Progenitor cell of endocrine pancreas (in vitro differentiated cells): ENCODE measurements at regions not wholly inside any gene's neighbourhood (a gene's known extent, or its start where the extent isn't known, plus 50 kb on each side); places are given as distances from the start of the nearest gene placed in this dataset.

Experiments used
- DNase-seq: peaks from one replicate; pipeline ENCODE4 v3.0.0; 2021; ENCODE audit warnings: low spot score; ENCODE audit not compliant: unreplicated experiment
- H3K27ac Mint-ChIP-seq: 2 replicates; pipeline ENCODE4 v1.8.0; 2021; ENCODE audit warnings: mild to moderate bottlenecking, moderate library complexity, mixed read lengths
- H3K27me3 Mint-ChIP-seq: 2 replicates; pipeline ENCODE4 v1.8.0; 2021; ENCODE audit warnings: mixed read lengths
- H3K36me3 Mint-ChIP-seq: 2 replicates; pipeline ENCODE4 v1.8.0; 2022; ENCODE audit warnings: mixed read lengths; ENCODE audit not compliant: insufficient read depth
- H3K4me1 Mint-ChIP-seq: 2 replicates; pipeline ENCODE4 v1.8.0; 2021; ENCODE audit warnings: low read depth, mixed read lengths
- H3K4me3 Mint-ChIP-seq: 2 replicates; pipeline ENCODE4 v1.8.0; 2021; ENCODE audit warnings: low read depth, mild to moderate bottlenecking, moderate library complexity, mixed read lengths
- H3K9me3 Mint-ChIP-seq: 2 replicates; pipeline ENCODE4 v1.8.0; 2021; ENCODE audit warnings: low read depth, mixed read lengths
- TF ChIP-seq, protein P1 (sequence below): fragments of 200-600 bp; sonication (generic); IDR thresholded peaks from one replicate; pipeline ENCODE4 v1.5.0; 2021; ENCODE audit warnings: antibody characterized with exemption, mild to moderate bottlenecking; ENCODE audit not compliant: unreplicated experiment

DNA sequence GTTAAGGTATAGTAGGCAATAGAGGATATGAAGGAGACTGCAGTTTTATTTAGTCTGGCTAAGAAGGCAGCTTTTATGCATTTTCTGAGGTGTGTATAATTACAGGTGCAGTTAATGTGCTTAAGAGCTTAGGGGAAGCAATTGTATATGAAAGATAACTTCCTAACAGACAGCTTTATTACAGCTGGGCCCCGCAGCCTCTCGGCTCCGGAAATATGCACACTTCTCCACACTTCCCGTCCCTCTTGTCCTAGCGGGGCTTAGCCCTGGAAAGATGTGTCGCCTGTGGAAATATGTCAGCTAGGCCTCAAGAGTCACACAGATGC, 178.4 kb upstream of the ARID1B start:
- no peak overlapping the region for H3K27ac Mint-ChIP-seq
- peaks cover 25% of the 10 kb centered on the region for H3K27me3 Mint-ChIP-seq
- no peak for DNase-seq
- no peaks in the 10 kb centered on the region for H3K36me3 Mint-ChIP-seq
- peaks cover 1% of the 10 kb centered on the region for H3K4me1 Mint-ChIP-seq
- H3K4me3 Mint-ChIP-seq = no peak overlapping the region
- H3K9me3 Mint-ChIP-seq = no peaks in the 10 kb centered on the region
- TF ChIP-seq, protein P1, sequence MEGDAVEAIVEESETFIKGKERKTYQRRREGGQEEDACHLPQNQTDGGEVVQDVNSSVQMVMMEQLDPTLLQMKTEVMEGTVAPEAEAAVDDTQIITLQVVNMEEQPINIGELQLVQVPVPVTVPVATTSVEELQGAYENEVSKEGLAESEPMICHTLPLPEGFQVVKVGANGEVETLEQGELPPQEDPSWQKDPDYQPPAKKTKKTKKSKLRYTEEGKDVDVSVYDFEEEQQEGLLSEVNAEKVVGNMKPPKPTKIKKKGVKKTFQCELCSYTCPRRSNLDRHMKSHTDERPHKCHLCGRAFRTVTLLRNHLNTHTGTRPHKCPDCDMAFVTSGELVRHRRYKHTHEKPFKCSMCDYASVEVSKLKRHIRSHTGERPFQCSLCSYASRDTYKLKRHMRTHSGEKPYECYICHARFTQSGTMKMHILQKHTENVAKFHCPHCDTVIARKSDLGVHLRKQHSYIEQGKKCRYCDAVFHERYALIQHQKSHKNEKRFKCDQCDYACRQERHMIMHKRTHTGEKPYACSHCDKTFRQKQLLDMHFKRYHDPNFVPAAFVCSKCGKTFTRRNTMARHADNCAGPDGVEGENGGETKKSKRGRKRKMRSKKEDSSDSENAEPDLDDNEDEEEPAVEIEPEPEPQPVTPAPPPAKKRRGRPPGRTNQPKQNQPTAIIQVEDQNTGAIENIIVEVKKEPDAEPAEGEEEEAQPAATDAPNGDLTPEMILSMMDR = no peak

DNA sequence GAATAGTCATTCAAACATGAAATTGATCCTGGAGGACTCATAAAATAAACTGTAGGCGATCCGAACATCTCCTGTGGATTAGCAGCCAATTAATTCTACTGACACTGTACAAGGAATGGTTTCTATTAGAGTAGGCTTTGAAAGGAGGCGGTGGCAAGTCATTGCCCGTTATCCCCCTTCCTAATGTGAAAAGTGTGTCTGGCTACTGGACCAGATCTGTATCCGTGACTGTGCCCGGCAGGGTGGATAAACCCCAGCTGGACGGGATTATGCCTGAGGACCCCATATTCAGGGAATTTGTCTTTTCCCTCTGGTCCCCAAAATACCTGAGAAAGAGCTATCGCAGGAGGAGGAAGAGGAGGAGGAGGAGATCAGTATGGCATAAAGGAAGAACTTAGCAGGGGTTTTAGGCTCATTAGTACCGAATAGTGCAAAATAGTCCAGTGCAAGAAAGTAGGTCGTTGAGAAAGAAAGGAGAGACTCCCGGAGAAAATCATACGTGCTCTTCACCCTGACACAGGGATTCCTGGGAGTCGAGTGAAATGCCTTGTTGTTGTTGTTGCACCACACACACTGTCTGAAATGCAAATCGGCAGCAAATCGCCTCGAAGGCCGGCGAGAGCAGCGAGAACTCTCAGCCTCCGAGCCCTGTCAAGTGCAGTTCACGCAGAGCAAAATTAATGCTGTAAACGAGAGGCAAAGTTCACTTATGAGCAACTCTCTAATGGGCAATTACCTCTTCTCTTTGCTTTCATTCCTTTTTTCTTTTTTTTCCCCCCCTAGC, 178.9 kb upstream of the ARID1B start:
- DNase-seq = no peak

DNA sequence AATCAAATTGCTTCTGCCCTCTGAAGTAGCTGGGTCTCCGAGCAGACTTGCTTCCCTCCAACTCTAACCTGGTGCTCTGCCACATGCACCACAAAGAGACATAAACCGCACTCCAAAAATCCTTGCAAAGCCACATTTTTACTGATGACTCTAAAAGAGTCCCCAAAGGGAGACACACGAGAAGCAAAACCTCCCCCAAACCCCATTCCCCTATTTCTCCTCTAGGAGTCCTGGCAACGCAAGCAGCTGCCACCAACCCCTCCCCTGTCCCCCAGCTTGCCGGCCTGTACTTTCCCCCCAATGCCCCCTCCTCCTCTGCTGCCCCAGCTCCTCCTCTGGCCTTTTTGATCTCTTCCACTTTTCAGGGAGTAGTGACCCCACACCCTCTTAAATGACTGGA, 180.1 kb upstream of the ARID1B start:
- no peak for DNase-seq
- no peak overlapping the region for H3K4me3 Mint-ChIP-seq
- TF ChIP-seq, protein P1 = no peak
- peaks cover 1% of the 10 kb centered on the region for H3K4me1 Mint-ChIP-seq
- peaks cover 25% of the 10 kb centered on the region for H3K27me3 Mint-ChIP-seq
- H3K36me3 Mint-ChIP-seq = no peaks in the 10 kb centered on the region
- no peak overlapping the region for H3K27ac Mint-ChIP-seq
- no peaks in the 10 kb centered on the region for H3K9me3 Mint-ChIP-seq

More for the DNA sequence above, 178.9 kb upstream of the ARID1B start:
- H3K27me3 Mint-ChIP-seq = peaks cover 25% of the 10 kb centered on the region
- H3K36me3 Mint-ChIP-seq = no peaks in the 10 kb centered on the region
- H3K4me3 Mint-ChIP-seq = no peak overlapping the region
- H3K4me1 Mint-ChIP-seq = peaks cover 1% of the 10 kb centered on the region
- H3K27ac Mint-ChIP-seq = no peak overlapping the region
- H3K9me3 Mint-ChIP-seq = no peaks in the 10 kb centered on the region
- TF ChIP-seq, protein P1 = no peak

DNA sequence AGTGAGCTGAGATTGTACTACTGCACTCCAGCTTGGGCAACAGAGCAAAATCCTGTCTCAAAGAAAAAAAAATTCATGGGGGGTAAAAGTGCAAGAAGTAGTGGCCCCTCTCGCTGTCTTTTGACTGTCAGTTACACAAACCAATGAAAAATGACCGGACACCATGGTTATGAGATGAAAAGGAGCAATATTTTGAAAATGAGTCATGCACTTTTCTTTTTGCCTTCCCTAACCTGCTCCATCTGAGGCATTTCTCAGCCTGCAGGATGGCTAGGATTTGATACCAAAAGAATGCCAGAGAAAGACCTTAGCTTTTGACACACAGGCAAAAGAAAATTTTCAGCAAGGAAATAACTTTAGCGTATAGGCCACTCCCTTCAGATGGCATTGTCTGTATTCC, 181.7 kb upstream of the ARID1B start:
- TF ChIP-seq, protein P1 = no peak
- no peaks in the 10 kb centered on the region for H3K36me3 Mint-ChIP-seq
- peaks cover 1% of the 10 kb centered on the region for H3K4me1 Mint-ChIP-seq
- DNase-seq = no peak
- H3K27ac Mint-ChIP-seq = no peak overlapping the region
- H3K4me3 Mint-ChIP-seq = no peak overlapping the region
- H3K27me3 Mint-ChIP-seq = peaks cover 21% of the 10 kb centered on the region
- H3K9me3 Mint-ChIP-seq = no peaks in the 10 kb centered on the region

DNA sequence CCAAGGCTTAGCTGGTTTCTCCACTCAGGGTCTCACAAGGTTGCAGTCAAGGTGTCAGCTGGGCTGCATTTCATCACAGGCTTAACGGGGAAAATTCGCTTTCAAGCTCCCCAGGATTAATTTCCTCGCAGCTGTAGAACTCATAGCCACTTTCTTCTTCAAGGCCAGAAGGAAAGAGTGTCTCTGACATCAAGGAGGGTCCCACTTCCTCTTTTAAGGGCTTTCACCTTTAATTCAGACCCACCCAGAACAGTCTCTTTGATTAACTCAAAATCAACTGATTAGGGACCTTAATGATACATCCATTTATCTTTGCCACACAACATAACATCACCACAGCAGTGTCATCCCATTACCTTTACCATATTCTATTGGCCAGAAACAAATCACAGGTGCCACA, 183.3 kb upstream of the ARID1B start:
- no peak for DNase-seq
- no peaks in the 10 kb centered on the region for H3K9me3 Mint-ChIP-seq
- H3K4me3 Mint-ChIP-seq = no peak overlapping the region
- TF ChIP-seq, protein P1 = no peak
- H3K27me3 Mint-ChIP-seq = peaks cover 10% of the 10 kb centered on the region
- no peak overlapping the region for H3K27ac Mint-ChIP-seq
- H3K4me1 Mint-ChIP-seq = peaks cover 1% of the 10 kb centered on the region
- no peaks in the 10 kb centered on the region for H3K36me3 Mint-ChIP-seq
